Endothelial cell of umbilical vein (primary cell): ENCODE measurements at regions not wholly inside any gene's neighbourhood (a gene's known extent, or its start where the extent isn't known, plus 50 kb on each side); places are given as distances from the start of the nearest gene placed in this dataset.

ENCODE experiments used
- BruUV-seq: library from RNA; stranded (reverse); fragments of 400-500 nt; replicated peaks from 2 replicates; lab custom pipeline; 2021; lab: Mats Ljungman, UMichigan
- CTCF ChIA-PET: fragments of 300-600, 350-600 bp; sonication (Branson Sonifier 250); formaldehyde crosslinking; loops from one replicate; lab custom pipeline; 2021; ENCODE audit warnings: antibody characterized with exemption, inconsistent platforms; lab: Charles Lee
- POLR2A ChIA-PET: fragments of 300-600, 350-600 bp; sonication (Branson Sonifier 250); formaldehyde crosslinking; loops from one replicate; lab custom pipeline; 2021; ENCODE audit warnings: antibody characterized with exemption, inconsistent platforms; lab: Charles Lee
- DNase-seq: peaks from one replicate; pipeline ENCODE4 v3.0.0-alpha.2; 2011; ENCODE audit warnings: low read depth, low spot score
- FAIRE-seq: peaks from 2 replicates; lab custom pipeline; 2011; peaks lifted over from hg19 to GRCh38; lab: Jason Lieb, UNC
- H2AFZ ChIP-seq: 2 replicates; pipeline ENCODE4 v1.6.0; 2012; ENCODE audit warnings: low read depth, low read length, control low read depth, inconsistent platforms
- H3K27ac ChIP-seq: 2 replicates; pipeline ENCODE4 v1.5.1; 2011; ENCODE audit warnings: low read depth, mild to moderate bottlenecking, control low read depth, low read length, moderate library complexity; ENCODE audit not compliant: insufficient read depth
- H3K27me3 ChIP-seq, 2 experiments: 2 replicates each; pipeline versions ENCODE4 v1.6.0 to v1.6.1; 2011; ENCODE audit warnings: low read length in 2 of 2, mixed read lengths in 1 of 2; ENCODE audit not compliant: control insufficient read depth in 2 of 2, insufficient read depth in 2 of 2
- H3K36me3 ChIP-seq, 2 experiments: 2 replicates in 1 of 2; 3 replicates in 1 of 2; pipeline ENCODE4 v1.5.1; 2011; ENCODE audit warnings: low read length in 2 of 2, mild to moderate bottlenecking in 1 of 2, moderate library complexity in 1 of 2; ENCODE audit not compliant: control insufficient read depth in 2 of 2, insufficient read depth in 2 of 2; ENCODE audit errors: extremely low read depth in 1 of 2
- H3K4me1 ChIP-seq: 3 replicates; pipeline ENCODE4 v1.5.1; 2011; ENCODE audit warnings: mild to moderate bottlenecking, low read length; ENCODE audit not compliant: control insufficient read depth, insufficient read depth; ENCODE audit errors: extremely low read depth
- H3K4me2 ChIP-seq: 2 replicates; pipeline ENCODE4 v1.6.1; 2011; ENCODE audit warnings: low read length, control low read depth, mixed read lengths; ENCODE audit not compliant: insufficient read depth
- H3K4me3 ChIP-seq, 3 experiments: fragments of 200-600 bp in 1 of 3; sonication (generic), shearing (Covaris generic) in 1 of 3; replicated peaks in 1 of 3; 2 replicates each; pipeline ENCODE4 v1.5.1; 2011 to 2016; ENCODE audit warnings: control low read depth in 3 of 3, low read length in 3 of 3, mild to moderate bottlenecking in 2 of 3, inconsistent platforms in 1 of 3, low read depth in 1 of 3, moderate library complexity in 1 of 3; ENCODE audit not compliant: insufficient read depth in 1 of 3
- H3K79me2 ChIP-seq: 2 replicates; pipeline ENCODE4 v1.6.0; 2012; ENCODE audit warnings: low read length, inconsistent platforms; ENCODE audit not compliant: control insufficient read depth, insufficient read depth
- H3K9ac ChIP-seq: replicated peaks from 2 replicates; pipeline ENCODE3; 2011; ENCODE audit warnings: low read length, control low read depth; ENCODE audit not compliant: insufficient read depth; ENCODE audit errors: extremely low read depth
- H3K9me1 ChIP-seq: replicated peaks from 3 replicates; pipeline ENCODE4 v1.6.0; 2011; ENCODE audit warnings: mild to moderate bottlenecking, low read length; ENCODE audit not compliant: control insufficient read depth, insufficient read depth; ENCODE audit errors: extremely low read depth
- H3K9me3 ChIP-seq: replicated peaks from 2 replicates; pipeline ENCODE4 v1.5.1; 2012; ENCODE audit warnings: low read length, inconsistent platforms; ENCODE audit not compliant: control insufficient read depth, insufficient read depth
- H4K20me1 ChIP-seq: replicated peaks from 2 replicates; pipeline ENCODE3; 2011; ENCODE audit warnings: mild to moderate bottlenecking, low read length; ENCODE audit not compliant: control insufficient read depth, insufficient read depth; ENCODE audit errors: extremely low read depth
- EZH2 ChIP-seq: IDR thresholded peaks from 2 replicates; pipeline ENCODE4 v1.6.1; 2012; ENCODE audit warnings: borderline replicate concordance, low read depth, mild to moderate bottlenecking, moderate library complexity, low read length, inconsistent platforms; ENCODE audit not compliant: severe bottlenecking
- FOS ChIP-seq: IDR thresholded peaks from 2 replicates; pipeline ENCODE4 v1.6.1; 2011; ENCODE audit warnings: mild to moderate bottlenecking, low read length, moderate library complexity, borderline replicate concordance; ENCODE audit not compliant: insufficient read depth
- GATA2 ChIP-seq: IDR thresholded peaks from 2 replicates; pipeline ENCODE4 v1.7.0; 2011; ENCODE audit warnings: low read depth, mild to moderate bottlenecking, moderate library complexity, mixed read lengths, low read length; ENCODE audit not compliant: insufficient read length, insufficient read depth
- JUN ChIP-seq: IDR thresholded peaks from 2 replicates; pipeline ENCODE4 v1.6.1; 2011; ENCODE audit warnings: borderline replicate concordance, low read depth; ENCODE audit not compliant: insufficient read length, insufficient read depth
- MAX ChIP-seq: IDR thresholded peaks from 2 replicates; pipeline ENCODE4 v1.6.1; 2011; ENCODE audit not compliant: insufficient read depth, insufficient read length
- MYC ChIP-seq: IDR thresholded peaks from one replicate; pipeline ENCODE4 v1.6.1; 2011; ENCODE audit warnings: mild to moderate bottlenecking, low read depth, low read length
- POLR2A ChIP-seq: IDR thresholded peaks from 2 replicates; pipeline ENCODE4 v1.6.1; 2012; ENCODE audit warnings: low read depth, mild to moderate bottlenecking, control low read depth, low read length
- POLR2AphosphoS5 ChIP-seq: IDR thresholded peaks from 2 replicates; pipeline ENCODE4 v1.6.1; 2012; ENCODE audit warnings: low read depth, mild to moderate bottlenecking, control low read depth, low read length, moderate library complexity; ENCODE audit not compliant: insufficient read depth
- dilution Hi-C: fragments of 300-500 bp; cut with MboI; formaldehyde crosslinking; loops from one replicate; pipeline ENCODE4 v1.15.0; 2019; ENCODE audit warnings: low sequenced_read_pairs; ENCODE audit not compliant: extremely low pct_ligation_motif_present
- intact Hi-C: fragments of 100-400 bp; cut with micrococcal nuclease; formaldehyde crosslinking; loops from one replicate; pipeline ENCODE4 v1.10.0; 2022
- TF ChIP-seq, protein P1 (sequence below), 2 donors: IDR thresholded peaks; 1 replicate in 1 of 2; 2 replicates in 1 of 2; pipeline ENCODE4 v1.5.1; 2011; ENCODE audit warnings: low read length in 2 of 2, mild to moderate bottlenecking in 2 of 2, moderate library complexity in 2 of 2, control low read depth in 1 of 2, inconsistent platforms in 1 of 2, low read depth in 1 of 2; ENCODE audit not compliant: insufficient read depth in 1 of 2; ENCODE audit errors: extremely low read depth in 1 of 2

GRCh38 chr4:123618606-123619005 lies 222.0 kb downstream of the SPRY1 start:
- BruUV-seq: no TSS peak
- CTCF ChIA-PET: interaction anchor here (1.0 kb wide), 1 partner anchor 53 kb away, joined by 3 read pairs; no protein-coding TSS in a partner anchor
- dilution Hi-C loops: no loop called here

More at GRCh38 chr4:123618606-123619005, 222.0 kb downstream of the SPRY1 start:
- Histone ChIP-seq H3K36me3 (no peaks in the 10 kb centered on the region), H3K27me3 (no peaks in the 10 kb centered on the region), H3K4me3 (no peak overlapping the region), H3K9me3 (no peaks in the 10 kb centered on the region), H3K9me1 (no peaks in the 10 kb centered on the region), H4K20me1 (no peaks in the 10 kb centered on the region), H3K4me1 (peaks cover 19% of the 10 kb centered on the region), H3K4me2 (no peak overlapping the region), H3K9ac (no peak overlapping the region), H3K27ac (no peak overlapping the region), H3K79me2 (no peaks in the 10 kb centered on the region), H2AFZ (no peak overlapping the region)
- intact Hi-C loops: no loop called here
- TF ChIP-seq MYC (no peak), POLR2A (no peak), FOS (no peak), GATA2 (no peak), EZH2 (no peak), POLR2AphosphoS5 (no peak), MAX (no peak), JUN (no peak)
- TF ChIP-seq, protein P1, sequence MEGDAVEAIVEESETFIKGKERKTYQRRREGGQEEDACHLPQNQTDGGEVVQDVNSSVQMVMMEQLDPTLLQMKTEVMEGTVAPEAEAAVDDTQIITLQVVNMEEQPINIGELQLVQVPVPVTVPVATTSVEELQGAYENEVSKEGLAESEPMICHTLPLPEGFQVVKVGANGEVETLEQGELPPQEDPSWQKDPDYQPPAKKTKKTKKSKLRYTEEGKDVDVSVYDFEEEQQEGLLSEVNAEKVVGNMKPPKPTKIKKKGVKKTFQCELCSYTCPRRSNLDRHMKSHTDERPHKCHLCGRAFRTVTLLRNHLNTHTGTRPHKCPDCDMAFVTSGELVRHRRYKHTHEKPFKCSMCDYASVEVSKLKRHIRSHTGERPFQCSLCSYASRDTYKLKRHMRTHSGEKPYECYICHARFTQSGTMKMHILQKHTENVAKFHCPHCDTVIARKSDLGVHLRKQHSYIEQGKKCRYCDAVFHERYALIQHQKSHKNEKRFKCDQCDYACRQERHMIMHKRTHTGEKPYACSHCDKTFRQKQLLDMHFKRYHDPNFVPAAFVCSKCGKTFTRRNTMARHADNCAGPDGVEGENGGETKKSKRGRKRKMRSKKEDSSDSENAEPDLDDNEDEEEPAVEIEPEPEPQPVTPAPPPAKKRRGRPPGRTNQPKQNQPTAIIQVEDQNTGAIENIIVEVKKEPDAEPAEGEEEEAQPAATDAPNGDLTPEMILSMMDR (IDR thresholded peaks at IDR 0.05; ENCODE audit: extremely low read depth in 1 of 2, insufficient read depth in 1 of 2, low read depth in 1 of 2, low read length in 2 of 2): no peak
- POLR2A ChIA-PET: no interaction called here
- FAIRE-seq: no peak
- no peak for DNase-seq
